GM20431 (cell line): ENCODE measurements at regions not wholly inside any gene's neighbourhood (a gene's known extent, or its start where the extent isn't known, plus 50 kb on each side); places are given as distances from the start of the nearest gene placed in this dataset.

Source experiments
- in situ Hi-C: fragments of 300-500 bp; cut with MseI, MboI; formaldehyde crosslinking; loops from one replicate; pipeline ENCODE4 v1.15.0; 2020; ENCODE audit warnings: low sequenced_read_pairs; ENCODE audit not compliant: unreplicated experiment

DNA sequence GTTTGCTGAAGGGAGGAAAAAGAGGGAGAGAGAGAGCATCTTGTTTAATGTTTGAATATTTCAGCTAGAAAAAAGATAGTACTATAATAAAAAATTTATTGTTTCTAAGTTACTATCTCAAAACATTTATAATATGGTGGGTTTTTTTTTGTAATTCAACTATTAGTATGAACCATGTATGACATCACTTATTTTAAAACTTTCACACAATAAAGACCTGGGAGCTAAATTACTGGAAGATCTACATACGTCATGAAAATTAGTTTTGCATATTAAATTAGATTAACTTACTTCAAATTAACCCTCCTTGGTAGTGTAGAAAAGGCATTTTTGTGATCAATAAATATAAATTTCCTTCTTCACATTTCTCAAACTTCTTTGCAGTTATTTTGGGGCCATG is 432.0 kb upstream of the SLIT2 start:
- in situ Hi-C loops: no loop called here

DNA sequence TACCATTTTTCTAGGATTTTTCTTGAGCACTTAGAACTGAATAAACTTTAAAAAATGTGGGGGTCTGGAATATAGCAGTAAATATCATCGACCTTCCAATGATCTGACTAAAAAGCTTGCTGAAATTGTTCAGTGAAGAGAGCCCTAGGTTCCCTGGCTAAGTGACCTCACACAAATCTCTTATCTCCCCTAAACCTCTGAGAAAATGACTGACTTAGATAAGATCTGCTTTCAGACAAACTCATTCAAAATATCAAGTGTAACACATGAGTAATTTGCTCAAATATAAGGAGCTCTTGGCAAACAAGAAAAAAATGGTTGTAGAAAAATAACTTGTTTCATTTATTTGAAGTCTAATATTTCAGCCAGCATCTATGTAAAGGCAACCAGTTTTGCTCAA is 441.7 kb upstream of the SLIT2 start:
- in situ Hi-C loops: no loop called here

DNA sequence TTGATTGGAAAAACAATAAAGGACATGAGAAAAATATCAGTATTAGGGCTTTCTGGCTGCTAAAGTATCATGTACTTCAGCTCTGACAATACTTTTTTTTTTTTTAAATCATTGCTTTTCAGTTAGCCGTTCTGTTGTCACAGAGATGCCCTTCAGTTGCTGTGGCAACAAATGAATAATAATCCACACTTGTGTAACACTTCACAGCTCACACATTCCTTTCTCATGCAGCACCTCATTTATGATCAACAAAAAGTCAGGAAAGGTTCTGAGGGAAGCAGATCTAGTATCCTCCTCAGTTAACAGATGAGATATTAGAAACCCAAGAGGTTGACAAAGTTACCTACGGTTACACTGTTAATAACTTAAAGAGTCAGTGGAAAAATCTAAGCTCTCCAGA is 444.2 kb upstream of the SLIT2 start:
- in situ Hi-C loops: no loop called here

DNA sequence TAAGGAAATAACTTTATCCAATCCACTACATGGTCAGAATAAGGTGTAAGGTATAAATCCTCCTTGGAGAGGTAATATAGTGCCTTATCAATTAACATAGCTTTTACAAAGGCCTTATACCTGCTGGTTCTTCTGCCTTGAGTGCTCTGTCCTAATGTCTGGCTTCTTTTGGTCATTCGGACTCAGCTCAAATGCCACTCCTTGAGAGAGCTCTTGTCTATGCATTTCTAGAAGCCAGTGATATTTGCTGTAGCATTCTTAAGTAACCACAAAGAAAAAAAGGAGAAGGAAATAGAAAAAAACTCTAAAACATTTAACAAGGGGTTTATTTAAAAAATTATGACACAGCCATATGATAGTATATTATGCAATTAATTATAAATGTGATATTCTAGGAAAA is 444.8 kb upstream of the SLIT2 start:
- in situ Hi-C loops: no loop called here

DNA sequence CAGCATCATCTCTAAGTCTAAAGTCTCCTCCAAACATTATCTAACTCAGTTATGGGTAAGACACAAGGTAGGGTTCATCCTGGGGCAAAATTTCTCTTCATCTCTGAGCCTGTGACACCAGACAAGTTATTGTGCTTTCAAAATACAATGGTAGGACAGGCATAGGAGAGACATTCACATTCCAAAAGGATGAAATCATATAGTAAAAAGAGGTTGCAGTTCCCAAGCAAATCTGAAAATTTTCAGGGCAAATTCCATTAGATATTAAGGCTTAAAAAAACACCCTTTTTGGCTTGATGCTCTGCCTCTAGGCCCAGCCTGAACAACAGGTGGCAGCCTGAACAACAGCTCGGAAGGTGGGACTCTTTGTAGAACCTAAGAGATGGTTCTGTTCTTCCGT is 448.3 kb upstream of the SLIT2 start:
- in situ Hi-C loops: no loop called here

DNA sequence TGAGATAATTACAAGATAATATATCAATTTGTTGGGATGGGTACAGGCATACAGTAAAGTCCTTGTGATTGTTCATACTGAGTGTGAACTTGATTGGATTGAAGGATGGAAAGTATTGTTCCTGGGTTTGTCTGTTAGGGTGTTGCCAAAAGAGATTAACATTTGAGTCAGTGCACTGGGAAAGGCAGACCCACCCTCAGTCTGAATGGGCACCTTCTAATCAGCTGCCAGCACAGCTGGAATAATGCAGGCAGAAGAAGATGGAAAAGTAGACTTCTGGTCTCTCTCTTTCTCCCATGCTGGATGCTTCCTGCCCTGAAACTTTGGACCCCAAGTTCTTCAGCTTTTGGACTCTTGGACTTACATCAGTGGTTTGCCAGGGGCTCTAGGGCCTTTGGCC is 457.9 kb upstream of the SLIT2 start:
- in situ Hi-C loops: no loop called here

DNA sequence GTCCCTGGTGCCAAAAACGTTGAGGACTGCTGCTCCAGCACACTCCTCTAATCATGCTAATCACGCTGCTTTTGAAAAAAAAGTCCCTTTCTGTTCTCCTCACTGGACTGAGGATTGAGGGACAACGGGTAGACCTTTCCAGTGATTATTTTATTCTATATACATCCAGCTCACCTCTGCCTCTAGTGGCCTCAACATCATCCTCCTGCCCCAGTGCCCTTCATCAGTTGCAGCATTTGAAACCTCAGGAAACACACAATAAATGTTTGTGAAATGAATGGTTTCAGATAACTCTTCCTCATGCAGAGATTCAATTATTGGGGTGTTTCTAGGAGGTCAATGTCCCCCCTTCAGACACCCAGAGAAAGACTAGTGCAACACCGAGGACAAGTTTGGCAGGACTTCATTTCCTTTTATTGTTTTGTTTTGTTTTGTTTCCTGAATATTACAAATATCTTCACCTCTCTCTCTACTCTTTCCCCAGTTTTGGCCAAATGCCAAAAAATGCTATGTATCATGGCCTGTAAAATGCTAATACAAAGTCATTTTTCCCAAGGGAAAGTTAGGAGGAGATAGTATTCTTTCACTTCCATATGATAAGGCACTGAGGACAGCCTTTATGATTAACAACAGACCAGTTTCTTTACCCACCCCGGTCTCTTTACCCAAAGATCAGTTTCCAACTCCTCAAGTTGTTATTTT is 460.1 kb upstream of the SLIT2 start:
- in situ Hi-C loops: no loop called here

DNA sequence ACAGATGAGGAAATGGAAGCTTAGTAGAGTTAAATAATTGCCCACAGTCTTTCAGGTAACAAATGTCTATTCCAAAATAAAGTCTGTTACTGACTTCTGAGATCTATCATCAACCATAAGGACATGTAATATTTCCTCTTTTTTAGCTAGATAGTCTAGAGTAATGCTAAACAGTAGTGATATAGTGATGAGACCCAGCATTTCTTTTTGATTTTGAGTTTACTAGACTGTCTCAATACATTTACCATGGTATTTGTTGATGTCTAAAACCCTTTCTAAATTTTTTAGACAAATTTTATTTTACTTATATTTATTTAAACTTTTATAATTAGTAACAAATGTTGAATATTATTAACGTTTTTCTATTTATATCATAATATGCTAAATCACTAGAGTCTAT is 465.1 kb upstream of the SLIT2 start:
- in situ Hi-C loops: no loop called here

DNA sequence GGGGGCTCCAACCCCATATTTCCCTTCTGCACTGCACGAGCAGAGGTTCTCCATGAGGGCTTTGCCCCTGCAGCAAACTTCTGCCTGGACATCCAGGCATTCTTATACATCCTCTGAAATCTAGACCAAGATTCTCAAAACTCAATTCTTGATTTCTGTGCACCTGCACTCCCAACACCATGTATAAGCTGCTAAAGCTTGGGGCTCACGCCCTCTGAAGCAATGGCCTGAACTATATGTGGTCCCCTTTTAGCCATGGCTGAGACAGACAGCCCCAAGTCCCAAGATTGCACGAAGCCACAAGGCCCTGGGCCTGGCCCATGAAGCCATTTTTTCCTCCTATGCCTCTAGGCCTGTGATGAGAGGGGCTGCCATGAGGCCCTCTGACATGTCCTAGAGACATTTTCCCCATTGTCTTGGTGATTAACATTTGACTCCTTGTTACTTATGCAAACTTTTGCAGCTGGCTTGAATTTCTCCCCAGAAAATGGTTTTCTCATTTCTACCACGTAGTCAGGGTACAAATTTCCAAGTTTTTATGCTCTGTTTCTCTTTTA is 468.0 kb upstream of the SLIT2 start:
- in situ Hi-C loops: no loop called here

DNA sequence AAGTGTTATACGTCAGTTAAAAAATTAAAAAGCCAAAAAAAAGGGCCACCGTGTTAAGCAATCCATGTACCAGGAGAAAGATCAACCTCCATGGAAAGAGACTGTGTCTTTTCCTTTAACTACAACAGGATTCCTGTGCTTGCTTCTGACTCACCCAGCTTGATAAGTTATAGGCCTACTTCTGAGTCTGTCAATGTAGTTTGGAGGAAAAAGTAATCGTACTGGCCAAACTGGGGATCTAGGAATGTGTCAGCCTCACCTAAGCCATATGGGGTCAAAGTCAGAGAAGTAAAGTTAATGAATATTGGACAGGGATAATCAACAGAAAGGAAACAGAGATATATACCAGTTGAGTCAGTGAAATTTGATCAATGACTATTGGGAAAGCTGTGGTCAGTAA is 470.8 kb upstream of the SLIT2 start:
- in situ Hi-C loops: no loop called here

DNA sequence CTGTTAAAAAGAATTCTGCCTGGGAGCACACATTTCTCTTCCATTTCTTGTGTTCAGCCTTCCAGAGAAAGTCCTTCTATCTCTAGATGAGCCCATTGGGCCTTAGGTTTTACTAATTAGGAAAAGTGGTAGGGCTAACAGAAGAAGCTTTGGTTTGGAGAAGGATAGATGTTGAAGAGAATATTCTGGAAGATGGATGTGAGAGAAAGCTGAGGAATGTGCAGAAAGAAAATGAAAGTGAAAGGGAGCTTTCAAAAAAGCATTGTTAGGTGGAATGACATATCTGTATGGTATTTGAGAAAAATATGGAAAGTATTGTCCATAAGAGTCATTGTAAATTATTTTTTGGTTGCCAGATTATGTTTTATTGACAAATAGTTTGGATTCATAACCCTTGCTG is 474.8 kb upstream of the SLIT2 start:
- in situ Hi-C loops: no loop called here

DNA sequence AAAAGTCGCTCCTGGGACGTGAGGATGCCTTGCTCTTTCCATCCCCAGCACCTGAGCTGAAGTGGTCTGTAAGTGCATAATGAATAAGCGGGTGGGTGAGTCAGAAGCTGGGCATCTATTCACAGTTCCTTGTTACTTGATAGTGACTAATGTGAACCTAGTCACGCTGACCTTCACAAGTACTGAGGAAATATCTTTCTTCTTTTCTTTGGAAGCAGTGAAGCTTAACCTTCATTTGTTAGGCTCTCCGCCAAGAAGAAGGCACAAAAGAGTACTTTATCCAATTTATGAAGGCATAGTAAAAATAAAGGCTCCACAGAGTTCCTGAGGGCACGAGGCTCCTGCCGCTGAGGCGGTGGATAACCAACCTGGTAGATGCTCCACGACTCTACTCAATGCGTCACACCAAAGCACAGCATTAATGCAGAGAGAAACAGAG is 475.7 kb upstream of the SLIT2 start:
- in situ Hi-C loops: no loop called here

DNA sequence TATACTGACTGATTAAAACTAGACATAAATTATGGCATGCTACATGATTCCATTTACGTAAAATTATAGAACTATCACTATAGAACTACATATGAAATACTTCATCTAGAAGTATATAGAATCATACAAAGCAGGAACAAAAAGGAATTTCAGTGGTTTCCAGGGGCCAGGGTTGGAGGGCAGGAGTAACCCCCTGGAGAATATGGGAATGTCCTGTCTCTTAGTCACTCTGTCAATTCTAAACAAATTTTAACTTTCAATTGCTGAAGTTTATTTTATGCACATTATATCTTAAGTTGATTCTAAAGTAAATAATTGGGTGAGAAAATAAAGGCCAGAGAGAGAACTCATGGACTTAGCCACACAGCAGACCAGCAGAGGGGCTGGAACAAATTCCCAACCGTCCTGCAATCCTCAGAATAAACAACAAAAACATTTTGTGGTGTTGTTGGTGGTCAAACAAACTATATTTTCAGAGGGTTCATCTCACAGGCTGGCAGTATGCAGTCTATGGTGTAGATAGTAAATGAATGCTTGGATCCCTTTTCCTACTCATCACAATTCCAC is 476.9 kb upstream of the SLIT2 start:
- in situ Hi-C loops: no loop called here

DNA sequence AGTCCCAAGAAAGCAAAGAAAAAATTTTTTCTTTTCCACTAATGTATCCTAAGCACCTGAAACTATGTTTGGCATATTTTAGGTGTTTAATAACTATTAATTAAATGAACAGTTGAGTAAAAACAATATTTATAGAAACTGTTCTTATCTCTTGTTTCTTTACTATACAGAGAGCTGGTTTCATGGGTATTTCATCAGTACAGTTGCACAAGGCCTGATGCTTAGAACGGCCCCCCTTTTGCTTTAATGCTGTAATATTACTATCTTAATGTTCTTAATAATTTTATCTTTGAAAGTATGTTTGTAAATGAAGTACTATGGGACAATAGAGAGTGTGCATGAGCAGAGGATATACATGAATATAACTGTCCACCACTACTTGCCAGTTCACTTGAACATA is 479.1 kb upstream of the SLIT2 start:
- in situ Hi-C loops: no loop called here

DNA sequence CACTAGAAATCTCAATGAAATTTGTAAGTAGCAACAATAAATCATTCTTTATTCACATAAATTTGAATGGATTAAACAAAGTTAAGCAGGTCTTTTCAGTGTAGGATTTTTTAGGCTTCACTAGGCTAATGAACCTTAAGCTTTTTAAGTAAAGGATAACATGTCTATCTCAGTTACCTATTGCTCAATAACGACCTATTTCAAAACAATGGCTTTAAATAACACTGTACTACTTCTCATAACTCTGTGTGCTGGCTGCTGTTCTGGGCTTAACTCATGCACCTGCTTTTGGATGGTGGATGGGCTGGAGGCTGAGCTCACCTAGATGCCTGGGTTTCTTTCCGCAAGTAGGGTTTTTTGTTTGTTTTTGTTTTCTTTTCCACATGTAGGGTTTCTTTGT is 495.0 kb upstream of the SLIT2 start:
- in situ Hi-C loops: no loop called here

DNA sequence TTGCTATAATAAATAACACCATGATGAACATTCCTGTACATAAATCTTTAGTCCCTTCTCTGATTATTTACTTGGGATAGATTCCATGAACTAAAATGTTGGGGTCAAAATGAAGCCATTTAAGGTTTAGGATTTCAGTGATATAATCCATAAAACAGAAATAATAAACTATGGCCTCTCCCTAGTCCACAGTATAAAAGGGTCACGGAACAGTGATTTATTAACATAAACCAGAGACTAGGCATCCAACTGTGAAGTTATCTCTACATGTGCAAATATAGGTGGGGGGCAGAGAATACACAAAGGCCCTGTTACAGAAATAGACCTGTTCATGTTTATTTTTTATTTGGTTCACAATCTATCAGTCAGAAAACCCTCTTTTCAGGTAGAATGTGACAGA is 499.1 kb upstream of the SLIT2 start:
- in situ Hi-C loops: no loop called here

DNA sequence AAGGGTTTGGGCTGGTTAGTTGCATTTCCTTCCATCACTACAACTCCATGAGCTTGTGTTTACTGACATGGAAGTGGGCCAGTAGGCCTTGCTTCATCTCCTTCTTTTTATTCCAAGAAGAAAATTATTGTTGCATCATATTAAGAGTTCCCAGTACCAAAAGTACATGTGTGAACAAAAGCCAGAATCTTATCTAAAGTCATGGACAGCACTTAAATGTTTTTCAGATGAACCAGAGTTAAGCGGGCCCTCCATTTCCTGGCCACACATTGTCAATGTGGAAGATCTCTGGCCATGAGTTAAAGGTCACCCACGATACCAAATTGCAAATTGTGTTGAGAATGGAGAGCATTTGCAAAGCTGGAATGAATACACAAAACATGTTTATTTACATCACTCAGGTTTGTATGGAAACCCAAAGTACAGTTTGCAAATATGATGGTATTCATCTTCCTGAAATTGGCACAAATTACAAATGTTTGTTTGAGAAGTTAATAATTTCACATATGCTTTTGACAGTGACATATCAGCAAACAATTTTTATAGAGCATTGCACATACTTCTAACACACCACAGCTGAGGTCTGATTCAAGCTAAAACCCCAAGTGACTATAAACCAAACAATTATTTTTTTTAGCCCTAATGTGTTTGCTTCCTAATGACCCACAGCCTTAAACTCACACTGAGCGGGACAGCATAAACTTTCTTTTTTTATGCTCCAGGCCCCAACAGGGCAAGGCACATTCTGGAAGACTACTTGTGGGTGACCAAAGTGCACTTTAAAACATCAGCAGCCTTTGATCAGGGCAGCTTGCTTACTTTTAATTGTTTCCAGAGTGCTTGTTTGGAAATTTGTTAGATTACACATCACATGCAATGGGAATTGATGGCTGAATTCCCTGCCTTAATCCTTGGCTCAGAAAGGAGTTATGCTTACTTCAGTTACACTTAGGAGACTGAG is 502.9 kb upstream of the SLIT2 start:
- in situ Hi-C loops: no loop called here

DNA sequence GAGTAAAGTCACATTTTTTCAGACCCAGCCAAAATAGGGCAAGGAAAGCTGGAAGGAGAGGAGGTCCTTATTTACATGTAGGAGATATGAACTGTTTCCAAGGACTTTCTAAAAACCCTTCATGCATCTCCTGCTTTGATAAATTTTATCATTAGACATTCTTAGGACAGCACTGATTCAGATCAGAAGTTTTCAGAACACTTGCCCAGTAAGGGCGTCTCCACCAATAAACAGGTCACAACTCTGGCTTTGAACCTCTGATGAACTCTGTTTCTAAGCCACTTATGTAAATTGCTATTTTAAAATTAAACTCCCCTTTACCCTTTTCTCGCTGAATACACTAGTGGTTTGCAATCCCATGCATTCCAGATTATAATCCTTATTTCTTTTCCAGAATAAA is 505.3 kb upstream of the SLIT2 start:
- in situ Hi-C loops: no loop called here

DNA sequence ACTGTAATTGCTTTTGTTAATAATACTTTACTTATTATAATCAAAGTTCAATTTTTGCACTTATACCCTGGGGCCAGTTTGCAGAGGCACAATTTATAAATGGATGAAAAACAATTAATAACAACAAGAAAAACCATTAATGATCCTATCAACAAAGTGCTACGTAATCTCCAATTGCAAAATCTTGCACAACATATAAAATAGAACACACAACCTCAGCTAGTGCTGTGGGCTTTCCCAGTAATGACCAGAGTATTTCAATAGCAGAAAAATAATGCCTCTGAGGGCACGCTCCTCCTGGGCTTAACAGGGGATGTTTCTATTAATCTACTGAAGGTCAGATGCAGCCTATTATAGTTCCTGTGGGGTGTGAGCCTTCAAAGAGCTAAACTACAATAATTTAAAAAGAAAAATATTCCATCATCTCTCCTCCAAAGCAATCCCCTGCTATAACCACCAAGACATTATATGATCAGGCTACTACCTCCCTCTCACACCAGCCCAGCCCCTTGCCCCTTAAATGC is 508.5 kb upstream of the SLIT2 start:
- in situ Hi-C loops: no loop called here

DNA sequence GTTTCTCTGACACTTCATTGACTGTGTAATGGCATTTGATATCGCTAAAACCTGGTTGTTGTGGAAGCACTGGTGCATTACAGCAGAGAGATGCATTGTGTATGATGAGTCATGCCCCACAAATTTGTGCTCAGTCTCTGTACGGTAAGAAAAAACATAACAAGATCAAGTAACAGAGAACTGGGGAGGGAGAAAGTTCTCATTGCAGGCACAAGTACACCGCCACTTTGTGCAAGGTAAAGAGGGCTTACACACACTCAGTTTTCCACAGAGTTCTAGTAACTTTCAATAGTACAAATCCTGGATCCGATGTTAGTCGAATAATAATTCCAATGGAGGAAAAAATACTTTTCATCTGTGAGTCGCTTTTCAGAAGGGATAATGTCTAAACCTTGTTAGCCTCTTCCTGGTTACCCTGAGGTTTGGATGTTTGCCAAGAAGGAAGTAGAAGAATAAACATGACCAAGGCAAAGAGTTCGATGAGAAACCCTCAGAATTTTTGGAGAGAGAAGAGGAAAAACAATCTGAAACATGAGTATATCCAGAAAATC is 512.5 kb upstream of the SLIT2 start:
- in situ Hi-C loops: no loop called here
